ENCODE measurements at regions not wholly inside any gene's neighbourhood (a gene's known extent, or its start where the extent isn't known, plus 50 kb on each side); places are given as distances from the start of the nearest gene placed in this dataset.
A peak's percentile ranks its signal among the peaks of the same experiment; 100 is the strongest.

DNA sequence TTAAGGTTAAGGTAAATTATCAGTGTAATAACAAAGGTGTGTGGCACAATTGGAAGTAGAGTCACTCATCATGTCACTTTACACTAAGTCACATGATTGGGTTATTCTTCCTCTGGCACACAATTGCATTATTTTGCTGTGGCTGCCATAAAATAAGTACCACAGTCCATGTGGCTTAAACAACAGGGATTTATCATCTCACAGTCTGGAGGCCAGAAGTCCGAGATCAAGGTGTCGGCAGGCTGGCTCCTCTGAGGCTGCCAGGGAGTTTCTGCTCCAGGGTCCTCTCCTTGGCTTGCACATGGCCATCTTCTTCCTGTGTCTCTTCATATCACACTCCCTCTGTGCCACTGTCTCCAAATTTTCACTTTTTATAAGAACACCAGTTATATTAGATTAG is 421.2 kb downstream of the CMPK2 start:
- H3K4me3 ChIP-seq (ENCODE audit: low read depth, low read length): no peak overlapping the region
- TF ChIP-seq, protein P1, sequence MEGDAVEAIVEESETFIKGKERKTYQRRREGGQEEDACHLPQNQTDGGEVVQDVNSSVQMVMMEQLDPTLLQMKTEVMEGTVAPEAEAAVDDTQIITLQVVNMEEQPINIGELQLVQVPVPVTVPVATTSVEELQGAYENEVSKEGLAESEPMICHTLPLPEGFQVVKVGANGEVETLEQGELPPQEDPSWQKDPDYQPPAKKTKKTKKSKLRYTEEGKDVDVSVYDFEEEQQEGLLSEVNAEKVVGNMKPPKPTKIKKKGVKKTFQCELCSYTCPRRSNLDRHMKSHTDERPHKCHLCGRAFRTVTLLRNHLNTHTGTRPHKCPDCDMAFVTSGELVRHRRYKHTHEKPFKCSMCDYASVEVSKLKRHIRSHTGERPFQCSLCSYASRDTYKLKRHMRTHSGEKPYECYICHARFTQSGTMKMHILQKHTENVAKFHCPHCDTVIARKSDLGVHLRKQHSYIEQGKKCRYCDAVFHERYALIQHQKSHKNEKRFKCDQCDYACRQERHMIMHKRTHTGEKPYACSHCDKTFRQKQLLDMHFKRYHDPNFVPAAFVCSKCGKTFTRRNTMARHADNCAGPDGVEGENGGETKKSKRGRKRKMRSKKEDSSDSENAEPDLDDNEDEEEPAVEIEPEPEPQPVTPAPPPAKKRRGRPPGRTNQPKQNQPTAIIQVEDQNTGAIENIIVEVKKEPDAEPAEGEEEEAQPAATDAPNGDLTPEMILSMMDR (IDR thresholded peaks at IDR 0.05; ENCODE audit: borderline replicate concordance, insufficient read depth, low read depth, low read length): no peak

DNA sequence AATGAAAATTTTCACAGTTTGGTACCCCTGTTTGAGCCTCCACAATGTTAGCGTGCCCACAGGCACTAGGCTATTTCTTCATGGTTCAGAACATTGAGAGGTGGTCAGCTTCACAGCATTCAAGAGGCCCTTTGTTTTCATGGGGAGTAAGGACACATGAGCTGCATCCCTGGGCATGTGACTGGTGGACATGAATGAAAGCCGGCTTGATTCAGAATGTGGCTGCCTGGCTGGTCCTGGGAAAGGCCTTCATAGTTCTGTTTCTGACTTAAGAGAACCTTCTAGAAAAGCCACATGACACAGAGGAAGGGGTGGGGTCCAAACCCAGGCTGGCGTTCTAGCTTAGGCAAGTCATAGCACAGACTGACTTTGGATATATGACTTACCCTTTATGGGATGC is 420.6 kb downstream of the CMPK2 start:
- H3K4me3 ChIP-seq (ENCODE audit: low read depth, low read length): no peak overlapping the region
- TF ChIP-seq, protein P1 (IDR thresholded peaks at IDR 0.05; ENCODE audit: borderline replicate concordance, insufficient read depth, low read depth, low read length): no peak

DNA sequence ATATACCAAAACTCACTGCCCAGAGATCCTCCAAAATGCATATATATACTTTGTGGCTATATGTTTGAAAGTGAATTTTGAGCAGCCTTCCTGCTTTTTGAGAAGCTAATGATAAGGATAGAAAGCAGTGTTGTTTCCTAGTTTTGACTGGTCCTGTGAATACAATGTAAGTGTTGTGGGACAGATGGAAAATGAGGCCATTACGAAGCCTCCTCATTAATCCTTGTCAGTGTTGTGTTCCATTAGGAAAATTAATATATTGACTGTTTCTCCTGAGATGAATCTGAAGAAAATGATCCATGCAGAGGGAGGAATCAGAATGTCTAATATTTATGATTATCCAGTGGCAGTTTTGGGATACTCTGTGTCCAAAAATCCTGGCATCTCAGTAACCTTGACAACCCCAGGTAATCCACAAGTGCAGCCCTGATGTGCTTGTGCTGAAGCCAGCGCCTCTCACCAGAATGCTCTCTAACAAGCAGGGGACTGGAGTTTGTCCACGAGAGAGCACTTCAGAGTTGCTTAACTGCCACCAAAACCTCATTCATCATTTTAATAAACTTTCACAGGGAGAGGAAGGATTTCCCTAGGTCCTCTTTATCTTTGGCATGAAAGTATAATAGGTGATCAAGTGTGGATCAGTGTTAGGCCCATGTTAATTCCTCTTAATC is 418.6 kb downstream of the CMPK2 start:
- TF ChIP-seq, protein P1 (IDR thresholded peaks at IDR 0.05; ENCODE audit: borderline replicate concordance, insufficient read depth, low read depth, low read length): no peak
- H3K4me3 ChIP-seq (ENCODE audit: low read depth, low read length): no peak overlapping the region

DNA sequence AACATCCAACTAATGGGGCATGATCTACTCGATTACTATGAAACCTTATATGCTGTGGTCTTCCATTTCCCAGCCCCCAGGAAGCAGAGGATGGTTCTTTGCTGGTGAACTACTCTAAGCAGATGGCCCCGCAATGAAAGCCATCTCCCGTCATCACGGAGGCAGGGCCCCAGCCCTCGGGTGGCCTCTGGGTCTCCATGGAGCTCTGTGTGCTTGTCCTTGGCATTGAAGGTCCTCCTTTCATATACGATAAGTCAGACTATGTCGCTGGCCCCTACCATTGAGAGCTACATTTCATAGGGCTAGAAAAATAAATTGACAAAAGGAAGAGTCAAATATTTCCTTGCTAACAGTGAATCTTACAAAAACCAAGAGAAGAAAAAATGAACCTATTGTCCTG is 416.8 kb downstream of the CMPK2 start:
- H3K4me3 ChIP-seq (ENCODE audit: low read depth, low read length): no peak overlapping the region
- TF ChIP-seq, protein P1 (IDR thresholded peaks at IDR 0.05; ENCODE audit: borderline replicate concordance, insufficient read depth, low read depth, low read length): no peak

DNA sequence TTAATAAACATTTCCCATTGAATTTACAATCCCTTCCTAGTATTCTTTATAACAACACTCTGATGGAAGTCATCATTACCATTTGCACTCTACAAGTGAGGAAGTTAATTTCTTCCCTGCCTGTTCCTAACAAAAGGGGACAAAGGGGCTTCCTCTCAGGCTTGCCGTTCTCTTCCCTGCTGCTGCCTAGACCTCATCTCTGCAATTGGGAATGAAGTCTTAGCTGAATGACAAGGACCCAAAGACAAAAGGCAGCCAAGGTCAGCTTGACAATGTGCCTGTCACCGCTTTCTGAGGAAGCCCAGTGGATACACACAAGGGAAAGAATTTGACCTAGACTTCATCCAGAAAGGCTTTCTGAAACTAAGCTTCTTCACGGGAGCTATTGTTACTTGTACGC is 416.4 kb downstream of the CMPK2 start:
- TF ChIP-seq, protein P1 (IDR thresholded peaks at IDR 0.05; ENCODE audit: borderline replicate concordance, insufficient read depth, low read depth, low read length): no peak
- H3K4me3 ChIP-seq (ENCODE audit: low read depth, low read length): no peak overlapping the region

DNA sequence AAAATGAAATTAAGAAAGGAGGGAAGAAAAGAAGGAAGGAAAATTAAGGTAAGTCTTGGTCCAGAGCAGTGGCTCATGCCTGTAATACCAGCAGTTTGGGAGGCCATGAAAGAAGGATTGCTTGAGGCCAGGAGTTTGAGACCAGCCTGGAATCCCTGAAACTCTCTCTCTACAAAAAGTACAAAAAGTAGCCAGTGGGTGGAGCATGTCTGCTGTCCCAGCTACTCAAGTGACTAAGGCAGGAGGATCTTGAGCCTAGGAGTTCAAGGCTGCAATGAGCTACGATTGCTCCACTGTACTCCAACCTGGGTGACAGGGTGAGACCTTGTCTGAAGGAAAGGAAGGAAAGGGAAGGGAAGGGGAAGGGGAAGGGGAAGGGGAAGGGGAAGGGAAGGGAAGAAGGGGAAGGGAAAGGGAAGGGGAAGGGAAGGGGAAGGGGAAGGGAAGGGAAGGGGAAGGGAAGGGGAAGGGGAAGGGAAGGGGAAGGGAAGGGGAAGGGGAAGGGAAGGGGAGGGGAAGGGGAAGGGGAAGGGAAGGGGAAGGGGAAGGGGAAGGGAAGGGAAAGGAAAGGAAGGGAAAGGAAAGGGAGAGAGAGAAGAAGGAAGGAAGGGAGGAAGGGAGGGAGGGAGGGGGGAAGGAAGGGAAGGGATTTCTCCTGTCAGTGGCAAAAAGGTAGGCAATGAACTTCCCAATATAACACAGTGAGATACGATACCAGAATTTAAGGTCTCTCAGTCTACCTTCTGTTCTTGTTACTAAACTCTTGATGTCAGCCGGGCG is 412.8 kb downstream of the CMPK2 start:
- no peak overlapping the region for H3K4me3 ChIP-seq (ENCODE audit: low read depth, low read length)
- TF ChIP-seq, protein P1 (IDR thresholded peaks at IDR 0.05; ENCODE audit: borderline replicate concordance, insufficient read depth, low read depth, low read length): peak; percentile 17; the same call in 1 of the 2 replicates

All from GM12875 (cell line).